Fibroblast of mammary gland (primary cell): ENCODE measurements at regions not wholly inside any gene's neighbourhood (a gene's known extent, or its start where the extent isn't known, plus 50 kb on each side); places are given as distances from the start of the nearest gene placed in this dataset.
"Not testable (repeated sequence)": the region's sequence is repeated elsewhere in the genome, so short reads cannot be mapped to it uniquely, and the experiment has no call there.

Experiments
- DNase-seq: peaks from one replicate; pipeline ENCODE4 v3.0.0-alpha.2; 2010; ENCODE audit warnings: low read depth
- H3K4me3 ChIP-seq: 2 replicates; pipeline ENCODE4 v1.5.1; 2011; ENCODE audit warnings: low read depth, mild to moderate bottlenecking, low read length, moderate library complexity; ENCODE audit not compliant: control insufficient read depth
- TF ChIP-seq, protein P1 (sequence below): conservative IDR thresholded peaks from 2 replicates; pipeline ENCODE4 v1.5.1; 2011; ENCODE audit warnings: low read depth, low read length, inconsistent platforms; ENCODE audit not compliant: control insufficient read depth, insufficient read depth

DNA sequence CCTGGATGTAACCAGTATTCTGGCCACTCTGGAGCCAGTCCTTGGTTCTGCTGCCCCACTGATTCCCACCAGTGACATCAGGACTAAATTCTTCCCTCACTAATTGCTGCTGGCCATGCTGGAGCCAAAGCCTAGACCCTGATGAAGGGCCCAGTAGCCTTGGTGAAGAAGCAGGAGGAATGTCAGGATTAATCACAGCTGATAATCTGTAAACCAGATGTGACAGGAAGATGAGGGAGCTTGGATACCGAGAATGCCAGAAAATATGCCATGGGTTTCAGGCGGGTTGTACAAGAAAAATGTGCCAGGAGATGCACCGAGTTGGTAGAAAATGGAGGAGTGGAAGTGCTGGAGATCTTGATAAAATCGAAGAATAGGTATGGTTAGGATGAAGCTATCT lies 119.0 kb upstream of the PPP2R5A start:
- H3K4me3 ChIP-seq, result no peak overlapping the region
- no peak for DNase-seq
- TF ChIP-seq, protein P1, sequence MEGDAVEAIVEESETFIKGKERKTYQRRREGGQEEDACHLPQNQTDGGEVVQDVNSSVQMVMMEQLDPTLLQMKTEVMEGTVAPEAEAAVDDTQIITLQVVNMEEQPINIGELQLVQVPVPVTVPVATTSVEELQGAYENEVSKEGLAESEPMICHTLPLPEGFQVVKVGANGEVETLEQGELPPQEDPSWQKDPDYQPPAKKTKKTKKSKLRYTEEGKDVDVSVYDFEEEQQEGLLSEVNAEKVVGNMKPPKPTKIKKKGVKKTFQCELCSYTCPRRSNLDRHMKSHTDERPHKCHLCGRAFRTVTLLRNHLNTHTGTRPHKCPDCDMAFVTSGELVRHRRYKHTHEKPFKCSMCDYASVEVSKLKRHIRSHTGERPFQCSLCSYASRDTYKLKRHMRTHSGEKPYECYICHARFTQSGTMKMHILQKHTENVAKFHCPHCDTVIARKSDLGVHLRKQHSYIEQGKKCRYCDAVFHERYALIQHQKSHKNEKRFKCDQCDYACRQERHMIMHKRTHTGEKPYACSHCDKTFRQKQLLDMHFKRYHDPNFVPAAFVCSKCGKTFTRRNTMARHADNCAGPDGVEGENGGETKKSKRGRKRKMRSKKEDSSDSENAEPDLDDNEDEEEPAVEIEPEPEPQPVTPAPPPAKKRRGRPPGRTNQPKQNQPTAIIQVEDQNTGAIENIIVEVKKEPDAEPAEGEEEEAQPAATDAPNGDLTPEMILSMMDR, result no peak

DNA sequence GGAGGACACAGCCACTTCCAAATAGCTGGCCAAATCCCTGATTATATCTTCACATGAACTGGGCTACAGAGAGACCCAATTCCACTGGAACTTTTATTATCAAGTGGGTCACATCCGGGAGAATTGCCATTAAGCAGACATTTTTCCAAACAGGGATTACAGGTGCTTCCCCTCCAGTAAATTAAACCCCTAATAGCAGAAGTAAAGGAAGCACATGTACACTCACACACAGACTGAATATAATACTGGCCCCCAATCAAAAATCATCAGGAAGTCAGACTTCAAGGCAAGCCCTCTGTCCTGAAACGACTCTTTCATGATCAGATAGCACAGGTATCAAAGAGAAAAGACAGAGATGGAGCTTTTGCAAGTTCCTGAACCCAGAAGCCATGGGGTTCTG lies 118.6 kb upstream of the PPP2R5A start:
- TF ChIP-seq, protein P1, result no peak
- DNase-seq, result no peak
- H3K4me3 ChIP-seq, result no peak overlapping the region

DNA sequence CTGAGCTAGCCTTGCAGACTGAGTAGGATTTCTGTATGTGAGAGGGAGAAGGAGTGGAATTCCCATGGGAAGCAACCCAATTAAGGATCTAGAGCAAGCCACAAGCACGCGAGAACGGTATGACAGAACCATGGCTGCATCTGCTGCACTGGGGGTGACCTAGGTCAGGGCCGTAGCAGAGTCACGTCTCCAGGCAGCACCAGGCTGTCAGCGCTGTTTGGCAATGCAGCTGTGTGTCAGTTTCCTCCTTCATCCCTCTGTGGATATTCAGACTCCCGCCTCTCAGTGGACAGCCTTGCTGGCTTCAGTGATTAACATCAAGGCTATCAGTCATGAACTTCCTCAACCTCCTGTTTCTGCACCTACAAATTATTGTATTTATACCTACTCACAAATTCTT lies 118.1 kb upstream of the PPP2R5A start:
- TF ChIP-seq, protein P1, result no peak
- H3K4me3 ChIP-seq, result no peak overlapping the region
- DNase-seq, result peak; percentile 83

DNA sequence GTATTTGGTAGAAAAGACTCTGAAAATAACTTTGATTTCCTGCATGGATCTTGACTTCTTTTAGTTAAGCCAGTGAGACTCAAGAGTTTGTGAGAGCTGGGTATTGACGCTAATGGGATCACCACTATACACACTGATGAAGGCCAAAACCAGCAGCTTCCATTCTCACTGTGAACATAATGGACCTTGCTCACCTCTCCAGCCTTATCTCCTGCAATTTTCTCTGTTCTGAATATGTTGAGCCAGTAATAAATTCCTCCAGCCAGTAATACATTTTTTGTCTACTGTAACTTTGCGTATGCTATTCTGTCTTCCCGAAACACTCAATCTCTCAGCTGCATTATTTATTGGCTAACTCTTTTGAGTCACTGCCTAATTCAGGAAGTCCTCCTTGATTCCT lies 111.6 kb upstream of the PPP2R5A start:
- DNase-seq, result no peak
- no peak overlapping the region for H3K4me3 ChIP-seq
- TF ChIP-seq, protein P1, result no peak

DNA sequence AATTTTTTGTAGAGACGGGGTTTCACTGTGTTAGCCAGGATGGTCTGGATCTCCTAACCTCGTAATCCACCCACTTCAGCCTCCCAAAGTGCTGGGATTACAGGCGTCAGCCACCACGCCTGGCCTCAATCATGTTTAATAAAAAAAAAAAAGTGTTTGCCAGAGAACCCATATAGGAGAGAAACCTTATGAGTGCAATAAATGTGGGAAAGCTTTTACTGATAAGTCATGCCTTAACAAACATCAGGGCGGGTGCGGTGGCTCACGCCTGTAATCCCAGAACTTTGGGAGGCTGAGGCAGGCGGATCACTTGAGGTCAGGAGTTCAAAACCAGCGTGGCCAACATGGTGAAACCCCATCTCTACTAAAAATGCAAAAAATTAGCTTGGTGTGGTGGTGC lies 110.9 kb upstream of the PPP2R5A start:
- H3K4me3 ChIP-seq, DNase-seq: not testable (repeated sequence)

DNA sequence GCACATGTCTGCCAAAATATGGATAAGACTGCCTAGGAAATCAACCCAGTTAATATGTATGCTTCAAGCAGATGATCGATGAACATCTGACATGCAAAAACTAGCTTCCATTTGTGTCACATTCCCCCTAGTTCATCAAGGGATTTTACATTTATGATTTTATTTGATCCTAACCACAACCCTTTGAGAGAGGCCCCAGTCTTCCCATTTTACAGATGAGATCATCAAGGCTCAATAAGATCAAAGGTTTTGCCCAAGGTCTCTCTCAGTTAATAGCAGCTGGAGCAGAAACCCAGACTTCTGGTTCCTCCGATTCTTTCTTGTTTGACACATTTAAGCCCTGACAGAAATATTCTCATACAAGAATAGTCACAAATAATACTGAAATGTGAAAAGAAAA lies 107.7 kb upstream of the PPP2R5A start:
- no peak overlapping the region for H3K4me3 ChIP-seq
- TF ChIP-seq, protein P1, result no peak
- DNase-seq, result no peak

DNA sequence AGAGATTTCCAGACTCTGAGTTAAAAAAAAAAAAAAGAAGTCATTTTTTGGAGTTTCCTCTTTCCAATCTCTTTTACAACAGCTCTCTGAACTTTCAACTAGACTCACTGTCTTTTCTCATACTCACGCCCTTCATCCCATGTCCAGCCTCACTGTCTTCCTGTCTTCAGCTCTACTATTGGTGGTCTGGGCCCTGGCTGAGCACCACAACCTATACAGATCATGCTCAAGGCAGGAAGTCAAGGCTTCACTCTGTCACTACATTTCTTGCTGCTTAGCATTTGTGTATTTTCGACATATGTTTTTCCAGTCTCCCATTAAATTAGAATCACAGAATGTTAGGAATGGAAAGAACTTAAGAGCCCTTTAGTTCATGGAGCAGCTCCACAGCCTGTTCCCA lies 106.4 kb upstream of the PPP2R5A start:
- TF ChIP-seq, protein P1, result no peak
- no peak for DNase-seq
- H3K4me3 ChIP-seq, result no peak overlapping the region
